BE2C (cell line): ENCODE measurements at regions not wholly inside any gene's neighbourhood (a gene's known extent, or its start where the extent isn't known, plus 50 kb on each side); places are given as distances from the start of the nearest gene placed in this dataset.

ENCODE experiments used
- DNase-seq: peaks from one replicate; pipeline ENCODE4 v3.0.0-alpha.2; 2020
- H3K27me3 ChIP-seq: fragments of 250-450 bp; sonication (Bioruptor Pico); 2 replicates; pipeline ENCODE4 v1.5.1; 2020; ENCODE audit warnings: mild to moderate bottlenecking
- H3K36me3 ChIP-seq: fragments of 250-450 bp; sonication (Bioruptor Pico); 2 replicates; pipeline ENCODE4 v1.5.1; 2020; ENCODE audit warnings: mild to moderate bottlenecking
- H3K4me1 ChIP-seq: fragments of 250-450 bp; sonication (Bioruptor Pico); 2 replicates; pipeline ENCODE4 v1.5.1; 2020
- H3K4me3 ChIP-seq: 2 replicates; pipeline ENCODE4 v1.5.1; 2011; ENCODE audit warnings: low read depth, low read length
- H3K9me3 ChIP-seq: fragments of 250-450 bp; sonication (Bioruptor Pico); 2 replicates; pipeline ENCODE4 v1.5.1; 2020
- TF ChIP-seq, protein P1 (sequence below): IDR thresholded peaks from 2 replicates; pipeline ENCODE4 v1.5.1; 2012; ENCODE audit warnings: mild to moderate bottlenecking, low read depth, low read length

DNA sequence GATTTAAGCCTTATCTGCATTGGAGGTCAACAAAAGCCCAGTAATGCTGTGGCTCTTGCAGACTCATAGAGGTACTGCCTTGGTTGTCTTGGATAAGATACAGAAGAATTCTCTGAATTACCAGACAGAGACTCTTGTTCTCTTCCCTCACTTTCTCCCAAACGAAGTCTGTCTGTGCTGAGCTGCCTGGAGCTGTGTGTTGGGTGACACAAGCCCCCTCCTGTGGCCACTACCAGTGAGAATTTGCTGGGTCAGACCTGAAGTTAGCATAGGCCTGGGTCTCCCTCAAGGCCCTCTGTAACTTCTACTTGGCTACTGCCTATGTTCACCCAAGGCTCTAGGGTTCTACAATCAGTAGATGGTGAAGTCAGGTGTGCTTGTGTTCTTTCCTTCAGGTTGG lies 413.0 kb downstream of the PCDH20 start:
- Histone ChIP-seq H3K4me3 (no peak overlapping the region), H3K27me3 (no peaks in the 10 kb centered on the region), H3K36me3 (no peaks in the 10 kb centered on the region), H3K4me1 (no peaks in the 10 kb centered on the region), H3K9me3 (no peaks in the 10 kb centered on the region)
- DNase-seq = no peak
- TF ChIP-seq, protein P1, sequence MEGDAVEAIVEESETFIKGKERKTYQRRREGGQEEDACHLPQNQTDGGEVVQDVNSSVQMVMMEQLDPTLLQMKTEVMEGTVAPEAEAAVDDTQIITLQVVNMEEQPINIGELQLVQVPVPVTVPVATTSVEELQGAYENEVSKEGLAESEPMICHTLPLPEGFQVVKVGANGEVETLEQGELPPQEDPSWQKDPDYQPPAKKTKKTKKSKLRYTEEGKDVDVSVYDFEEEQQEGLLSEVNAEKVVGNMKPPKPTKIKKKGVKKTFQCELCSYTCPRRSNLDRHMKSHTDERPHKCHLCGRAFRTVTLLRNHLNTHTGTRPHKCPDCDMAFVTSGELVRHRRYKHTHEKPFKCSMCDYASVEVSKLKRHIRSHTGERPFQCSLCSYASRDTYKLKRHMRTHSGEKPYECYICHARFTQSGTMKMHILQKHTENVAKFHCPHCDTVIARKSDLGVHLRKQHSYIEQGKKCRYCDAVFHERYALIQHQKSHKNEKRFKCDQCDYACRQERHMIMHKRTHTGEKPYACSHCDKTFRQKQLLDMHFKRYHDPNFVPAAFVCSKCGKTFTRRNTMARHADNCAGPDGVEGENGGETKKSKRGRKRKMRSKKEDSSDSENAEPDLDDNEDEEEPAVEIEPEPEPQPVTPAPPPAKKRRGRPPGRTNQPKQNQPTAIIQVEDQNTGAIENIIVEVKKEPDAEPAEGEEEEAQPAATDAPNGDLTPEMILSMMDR = no peak

DNA sequence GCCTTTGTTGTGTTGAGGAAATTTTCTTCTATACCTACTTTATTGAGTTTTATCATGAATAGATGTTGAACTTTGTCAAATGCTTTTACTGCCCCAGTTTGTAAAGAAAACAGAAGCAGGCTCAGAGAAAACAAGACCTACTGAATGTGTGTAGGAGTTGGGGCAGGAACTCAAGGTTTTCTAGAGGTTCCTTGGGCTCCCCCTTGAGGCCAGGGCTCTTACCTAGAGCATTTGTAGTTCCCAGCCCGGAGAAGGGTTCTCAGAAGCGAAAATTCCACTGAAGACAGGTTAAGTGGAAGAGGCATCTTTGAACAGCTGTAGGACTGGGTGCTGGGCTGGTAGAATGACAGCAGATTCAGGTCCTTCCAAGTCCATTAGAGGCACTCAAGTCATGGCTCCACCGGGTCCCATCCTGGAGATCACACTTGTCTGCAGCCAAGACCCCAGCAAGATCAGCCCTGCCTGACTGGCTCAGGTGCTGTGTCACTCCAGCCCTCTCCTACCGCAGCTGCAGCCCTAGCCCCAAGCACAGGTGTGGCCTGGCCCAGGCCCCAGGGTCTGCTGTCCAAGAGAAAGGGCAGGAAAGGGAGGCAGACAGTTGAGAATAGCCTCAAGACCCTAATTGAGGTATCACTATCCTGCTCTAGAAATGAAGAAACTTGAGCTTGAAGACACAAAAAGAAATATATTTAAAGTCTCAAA lies 425.5 kb downstream of the PCDH20 start:
- DNase-seq = no peak
- Histone ChIP-seq H3K4me1 (no peaks in the 10 kb centered on the region), H3K4me3 (no peak overlapping the region), H3K36me3 (no peaks in the 10 kb centered on the region), H3K27me3 (no peaks in the 10 kb centered on the region), H3K9me3 (no peaks in the 10 kb centered on the region)
- TF ChIP-seq, protein P1 = 0 out of 2 replicates have a peak, but pooled peaks have one; percentile 13

DNA sequence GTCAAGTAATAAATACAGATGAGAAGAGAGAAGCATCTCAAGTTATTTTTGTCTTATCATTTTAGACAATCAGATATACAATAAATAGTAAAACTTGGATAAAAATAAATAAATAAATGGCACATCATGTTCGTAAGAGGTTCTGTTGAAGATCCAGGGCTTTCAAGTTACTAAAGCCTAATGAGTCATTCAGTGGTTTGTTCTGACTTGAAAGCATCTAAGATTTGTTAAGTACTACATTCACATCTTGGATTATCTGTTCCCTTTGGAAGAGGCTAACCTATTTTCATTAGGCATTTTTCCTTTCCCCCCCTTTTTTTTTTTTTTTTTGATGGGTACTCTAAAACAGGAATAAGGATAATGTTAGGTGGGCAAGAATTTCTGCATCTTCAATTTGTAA lies 429.3 kb downstream of the PCDH20 start:
- DNase-seq = no peak
- no peak overlapping the region for H3K4me3 ChIP-seq
- H3K36me3 ChIP-seq = no peaks in the 10 kb centered on the region
- H3K4me1 ChIP-seq = no peaks in the 10 kb centered on the region
- H3K9me3 ChIP-seq = no peaks in the 10 kb centered on the region
- H3K27me3 ChIP-seq = no peaks in the 10 kb centered on the region
- TF ChIP-seq, protein P1 = no peak

DNA sequence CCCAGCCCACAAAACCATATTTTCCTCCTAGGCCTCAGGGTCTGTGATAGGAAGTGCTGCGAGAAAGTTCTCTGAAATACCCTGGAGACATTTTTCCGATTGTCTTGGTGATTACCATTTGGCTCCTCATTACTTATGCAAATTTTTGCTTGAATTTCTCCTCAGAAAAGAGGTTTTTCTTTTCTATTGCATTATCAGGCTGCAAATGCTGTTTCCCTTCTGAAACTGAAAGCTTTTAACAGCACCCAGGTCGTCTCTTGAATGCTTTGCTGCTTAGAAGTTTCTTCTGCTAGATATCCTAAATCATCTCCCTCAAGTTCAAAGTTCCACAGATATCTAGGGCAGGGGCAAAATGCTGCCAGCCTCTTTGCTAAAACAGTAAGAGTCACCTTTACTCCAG lies 434.2 kb downstream of the PCDH20 start:
- DNase-seq = no peak
- Histone ChIP-seq H3K4me1 (no peaks in the 10 kb centered on the region), H3K4me3 (no peak overlapping the region), H3K9me3 (no peaks in the 10 kb centered on the region), H3K36me3 (no peaks in the 10 kb centered on the region), H3K27me3 (no peaks in the 10 kb centered on the region)
- TF ChIP-seq, protein P1 = no peak

DNA sequence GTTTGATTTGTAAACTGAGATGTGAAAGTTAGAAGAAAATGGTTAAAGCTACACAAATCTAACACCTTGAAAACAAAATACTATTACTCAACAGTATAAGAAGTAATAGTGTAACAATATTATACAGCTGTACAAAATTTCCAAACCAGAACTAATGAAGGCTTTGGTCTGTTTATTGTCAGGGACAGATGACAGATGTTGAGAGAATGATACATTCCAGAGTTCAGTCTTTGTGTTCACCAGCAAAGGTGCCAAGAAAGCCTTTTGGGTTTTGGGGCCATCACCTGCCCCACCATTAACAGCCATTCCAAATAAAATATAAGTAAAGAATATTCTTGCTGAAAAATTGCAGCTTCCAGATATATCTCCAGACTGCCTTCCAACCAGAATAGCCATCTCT lies 439.3 kb downstream of the PCDH20 start:
- Histone ChIP-seq H3K36me3 (no peaks in the 10 kb centered on the region), H3K27me3 (no peaks in the 10 kb centered on the region), H3K4me3 (no peak overlapping the region), H3K4me1 (no peaks in the 10 kb centered on the region), H3K9me3 (no peaks in the 10 kb centered on the region)
- no peak for DNase-seq
- TF ChIP-seq, protein P1 = no peak

DNA sequence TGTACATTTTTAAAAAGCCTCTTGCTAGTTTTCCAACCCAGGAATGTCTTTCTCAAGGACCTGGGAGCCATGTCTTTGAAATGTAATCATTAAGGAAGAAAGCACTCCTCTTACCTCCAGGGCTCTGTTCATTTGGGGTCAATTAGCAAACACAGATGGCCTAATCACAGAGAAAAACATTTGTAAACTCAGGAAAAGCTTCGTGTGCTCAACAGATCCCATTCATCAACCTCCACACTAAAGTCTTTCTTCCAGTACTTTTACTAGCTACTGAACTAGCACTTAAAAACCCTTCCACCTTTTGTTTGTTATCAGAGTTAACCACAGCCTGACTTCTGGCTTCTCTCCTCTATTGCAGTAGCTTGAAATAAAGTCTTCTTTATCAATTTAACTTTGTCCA lies 441.4 kb downstream of the PCDH20 start:
- H3K27me3 ChIP-seq = no peaks in the 10 kb centered on the region
- H3K36me3 ChIP-seq = no peaks in the 10 kb centered on the region
- no peaks in the 10 kb centered on the region for H3K9me3 ChIP-seq
- H3K4me1 ChIP-seq = no peaks in the 10 kb centered on the region
- TF ChIP-seq, protein P1 = no peak
- DNase-seq = no peak
- no peak overlapping the region for H3K4me3 ChIP-seq
